Activated CD4-positive, alpha-beta T cell treated with anti-CD3 and anti-CD28 coated beads for 24 hours (primary cell): ENCODE measurements at regions not wholly inside any gene's neighbourhood (a gene's known extent, or its start where the extent isn't known, plus 50 kb on each side); places are given as distances from the start of the nearest gene placed in this dataset.

Source experiments
- DNase-seq, 2 donors: peaks; one replicate each; pipeline ENCODE4 v3.0.0-alpha.2; 2020; ENCODE audit warnings: low read depth in 2 of 2

DNA sequence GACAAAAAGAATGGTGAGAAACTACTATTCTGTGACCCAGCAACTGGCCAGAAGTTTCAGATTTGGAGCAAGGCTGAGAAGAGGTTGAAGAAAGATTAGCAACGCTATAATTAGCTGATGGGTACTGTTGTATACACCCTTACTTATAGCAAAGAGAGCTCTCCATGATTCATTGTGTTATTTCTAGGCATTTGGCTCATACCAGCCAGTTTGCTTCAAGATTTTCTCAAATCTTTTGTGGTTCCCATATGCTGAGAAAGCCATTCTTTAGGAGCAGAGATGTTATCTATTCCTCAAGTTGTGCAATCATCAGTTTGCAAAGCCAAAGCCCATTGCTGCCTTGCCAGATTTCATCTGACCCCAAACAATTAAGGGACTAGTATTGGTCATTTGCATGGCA, 179.4 kb downstream of the ETS1 start:
- no peak for DNase-seq

DNA sequence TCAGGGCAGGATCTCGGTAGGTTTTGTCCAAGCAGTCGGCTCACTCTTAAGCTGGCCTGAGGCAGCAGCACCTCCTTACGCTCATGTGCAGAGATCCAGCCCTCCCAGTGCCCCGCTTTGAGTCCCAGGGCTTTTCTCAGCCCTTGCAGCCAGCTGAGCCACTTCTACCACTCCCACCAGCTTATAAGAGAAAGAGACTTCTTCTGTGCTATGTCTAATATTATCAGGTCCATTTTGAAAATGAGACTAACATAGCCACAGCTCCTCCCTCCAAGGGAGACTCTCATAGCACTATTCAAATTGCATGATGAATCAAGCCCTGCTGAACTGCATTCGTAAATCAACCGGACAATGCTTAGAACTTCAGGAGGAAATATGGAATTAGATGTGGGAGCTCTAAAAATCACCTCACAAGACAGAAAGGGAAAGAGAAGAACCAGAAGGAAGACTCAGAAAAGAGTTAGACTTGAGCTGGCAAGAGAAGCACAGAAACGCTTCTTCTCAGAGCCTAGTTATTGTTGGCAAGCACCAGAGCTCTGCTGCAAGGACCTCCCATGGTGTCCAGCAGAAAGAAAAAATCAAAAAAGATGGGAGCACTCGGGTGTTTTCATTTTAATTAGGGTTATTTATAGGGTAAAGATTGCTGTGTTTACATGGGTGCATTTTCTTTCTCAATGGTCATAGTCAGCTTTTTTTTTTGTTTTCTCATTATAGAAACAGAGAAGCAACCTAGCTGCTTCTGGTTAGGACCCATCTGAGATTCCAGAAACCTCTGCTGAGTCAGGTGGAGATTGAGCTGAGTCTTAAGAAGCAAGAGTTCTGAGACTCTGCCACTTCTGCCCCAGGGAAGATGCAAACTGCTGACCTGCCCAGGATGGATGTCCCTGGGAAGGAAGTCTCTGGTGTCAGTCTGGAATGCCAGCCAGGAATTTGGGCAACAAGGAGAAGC, 181.4 kb downstream of the ETS1 start:
- DNase-seq, result no peak

DNA sequence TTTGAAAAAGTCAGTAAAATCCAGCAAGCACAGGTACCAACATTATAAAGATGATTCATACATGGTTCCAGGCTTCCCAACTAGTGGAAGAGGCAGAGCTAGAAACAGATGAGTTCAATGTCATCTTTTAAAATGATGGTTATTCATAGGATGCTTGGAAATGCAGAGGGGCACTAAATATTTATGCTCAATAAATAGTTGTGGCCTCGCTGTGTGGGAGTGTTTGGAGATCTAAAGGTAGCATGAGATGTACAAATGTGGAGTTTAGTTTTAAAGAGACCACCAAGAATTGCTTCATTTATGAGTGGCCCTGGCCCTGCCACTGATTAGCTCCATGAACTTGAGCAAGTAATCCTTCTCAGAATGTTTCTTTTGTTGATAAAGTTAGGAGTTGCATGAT, 182.2 kb downstream of the ETS1 start:
- DNase-seq, result no peak

DNA sequence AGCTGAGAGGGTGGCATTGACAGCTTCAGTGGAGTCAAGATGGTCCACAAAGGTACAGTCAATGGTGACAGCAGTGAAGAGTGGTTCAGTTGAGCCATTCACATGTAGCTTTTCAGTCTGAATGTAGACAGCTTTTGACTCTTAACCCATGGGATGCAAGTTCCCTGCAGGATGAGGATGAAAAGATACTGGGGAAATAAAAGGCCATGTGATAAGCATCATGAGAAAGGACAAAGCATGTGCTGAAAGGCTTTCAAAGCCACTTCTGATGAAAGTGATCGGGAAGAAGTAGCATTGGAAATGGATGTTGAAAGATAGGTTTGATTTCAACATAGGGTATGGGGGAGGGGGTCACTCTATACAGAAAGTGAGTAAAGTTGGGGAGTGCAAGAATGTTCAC, 182.9 kb downstream of the ETS1 start:
- no peak for DNase-seq

DNA sequence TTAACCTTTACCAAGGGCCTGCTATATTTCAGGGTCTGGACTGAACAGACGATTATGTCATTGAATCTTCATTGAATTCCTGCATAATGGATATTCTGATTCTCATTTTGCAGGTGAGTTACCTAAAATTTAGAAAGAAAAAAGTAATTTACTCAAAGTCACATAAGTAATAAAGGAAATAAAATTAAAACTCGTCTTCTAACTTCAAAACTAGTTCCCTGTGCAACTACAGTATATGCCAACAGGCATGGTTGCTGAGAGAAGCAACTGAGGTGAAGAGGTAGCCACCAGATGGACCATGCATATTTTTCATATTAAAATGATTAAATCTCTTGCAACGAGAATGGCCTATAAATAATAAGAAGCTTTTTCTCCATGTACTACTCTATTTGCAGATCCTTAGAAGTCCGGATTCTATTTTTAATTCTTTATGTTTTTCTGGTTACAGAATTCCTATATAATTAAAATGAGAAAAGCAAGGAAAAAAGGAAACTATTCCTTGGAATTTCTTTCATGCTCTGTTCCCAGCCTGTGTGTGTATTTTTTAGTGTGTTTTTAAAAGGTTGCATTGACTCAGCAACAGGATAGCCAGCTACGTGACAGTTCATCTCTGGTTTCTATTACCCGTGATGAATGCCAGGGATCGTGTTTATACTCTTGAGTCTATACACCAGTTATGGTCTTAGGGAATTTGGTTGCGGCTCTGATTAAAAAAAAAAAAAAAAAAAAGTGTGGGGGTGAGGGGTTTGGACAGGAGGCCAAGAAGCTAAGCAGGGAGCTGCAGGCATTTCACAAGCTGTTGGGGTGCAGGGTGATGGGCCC, 186.8 kb downstream of the ETS1 start:
- no peak for DNase-seq

DNA sequence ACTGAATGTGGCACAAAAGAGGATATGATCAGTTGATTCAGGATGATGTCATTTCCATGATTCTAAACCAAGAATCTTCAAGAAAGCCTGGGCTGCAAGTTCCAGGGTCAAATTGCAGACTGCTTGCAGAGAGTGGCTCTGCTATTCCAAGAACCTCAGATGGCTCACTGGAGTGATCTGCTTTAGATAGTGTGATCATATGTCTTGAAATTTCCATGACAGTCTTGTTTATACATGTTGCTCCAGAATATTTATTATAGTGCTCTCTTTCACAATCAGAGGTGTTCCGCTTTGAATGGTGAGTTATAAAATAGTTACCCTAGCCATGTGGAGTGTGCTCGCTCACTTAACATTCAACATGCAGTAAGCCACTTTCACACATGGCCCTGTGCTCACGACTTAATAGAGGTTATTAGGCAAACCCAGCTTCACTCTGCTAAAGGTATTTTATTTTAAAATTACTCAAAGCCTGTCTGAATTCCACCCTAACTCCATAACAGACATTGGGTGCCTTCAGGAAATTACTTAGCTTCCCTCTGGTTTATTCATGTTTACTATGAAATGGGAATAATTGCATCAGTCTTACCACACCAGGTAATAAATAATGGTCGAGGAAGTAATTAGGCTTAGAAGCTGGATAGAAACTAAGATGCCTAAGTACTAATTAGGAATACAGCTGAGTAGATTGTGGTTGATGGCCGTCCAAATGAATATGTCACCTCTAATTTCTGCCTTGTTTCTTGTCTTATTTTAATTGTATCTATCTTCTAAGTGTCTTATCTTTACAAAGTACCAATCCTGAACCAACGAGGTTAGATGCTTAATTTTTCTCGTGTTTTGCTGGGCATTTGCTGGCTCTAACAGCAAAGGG, 187.9 kb downstream of the ETS1 start:
- DNase-seq, result no peak

DNA sequence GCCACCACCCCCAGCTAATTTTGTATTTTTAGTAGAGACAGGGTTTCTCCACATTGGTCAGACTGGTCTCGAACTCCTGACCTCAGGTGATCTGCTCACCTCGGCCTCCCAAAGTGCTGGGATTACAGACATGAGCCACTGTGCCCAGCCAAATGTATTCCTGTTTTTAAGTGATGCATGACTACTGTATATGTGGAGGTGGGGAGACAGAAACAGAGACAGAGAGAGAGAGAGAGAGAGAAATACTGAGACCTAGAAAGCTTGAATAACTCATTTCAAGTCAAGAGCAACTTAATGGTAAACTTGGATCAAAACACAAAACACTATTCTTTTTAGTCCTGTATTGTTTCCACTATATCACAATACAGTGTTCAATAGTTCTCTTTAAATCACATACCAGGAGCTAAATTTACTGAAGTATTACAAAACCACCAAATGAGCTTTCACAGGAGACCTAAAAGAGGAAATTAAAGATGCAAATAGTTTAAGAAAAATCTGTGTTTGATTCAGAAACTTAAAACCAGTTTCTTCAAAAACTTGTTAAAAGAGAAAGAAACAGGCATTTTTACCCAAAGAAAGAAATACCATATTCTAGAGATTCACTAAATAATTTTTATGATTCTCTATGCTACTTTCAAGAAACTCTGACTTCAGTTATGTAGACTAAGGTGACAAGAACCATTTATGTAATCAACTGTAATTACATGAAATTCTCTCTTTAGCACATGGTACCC, 188.7 kb downstream of the ETS1 start:
- DNase-seq, result no peak

DNA sequence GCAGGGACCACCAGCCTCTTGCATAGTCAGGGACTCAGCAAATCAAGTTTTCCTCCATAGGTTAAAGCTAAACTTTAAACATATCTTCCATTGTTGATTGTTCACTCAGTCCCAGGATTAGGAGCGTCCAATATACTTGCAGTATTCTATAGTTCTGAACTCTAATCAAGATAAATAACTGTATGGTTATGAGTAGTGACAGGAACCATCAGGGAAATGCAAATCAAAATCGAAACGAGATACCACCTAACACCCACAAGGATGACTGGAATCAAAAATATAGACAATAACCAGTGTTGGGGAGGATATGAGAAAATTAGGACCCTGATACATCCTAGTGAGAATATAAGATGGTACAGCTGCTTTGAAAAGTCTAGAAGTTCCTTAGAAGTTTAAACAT, 190.0 kb downstream of the ETS1 start:
- no peak for DNase-seq

DNA sequence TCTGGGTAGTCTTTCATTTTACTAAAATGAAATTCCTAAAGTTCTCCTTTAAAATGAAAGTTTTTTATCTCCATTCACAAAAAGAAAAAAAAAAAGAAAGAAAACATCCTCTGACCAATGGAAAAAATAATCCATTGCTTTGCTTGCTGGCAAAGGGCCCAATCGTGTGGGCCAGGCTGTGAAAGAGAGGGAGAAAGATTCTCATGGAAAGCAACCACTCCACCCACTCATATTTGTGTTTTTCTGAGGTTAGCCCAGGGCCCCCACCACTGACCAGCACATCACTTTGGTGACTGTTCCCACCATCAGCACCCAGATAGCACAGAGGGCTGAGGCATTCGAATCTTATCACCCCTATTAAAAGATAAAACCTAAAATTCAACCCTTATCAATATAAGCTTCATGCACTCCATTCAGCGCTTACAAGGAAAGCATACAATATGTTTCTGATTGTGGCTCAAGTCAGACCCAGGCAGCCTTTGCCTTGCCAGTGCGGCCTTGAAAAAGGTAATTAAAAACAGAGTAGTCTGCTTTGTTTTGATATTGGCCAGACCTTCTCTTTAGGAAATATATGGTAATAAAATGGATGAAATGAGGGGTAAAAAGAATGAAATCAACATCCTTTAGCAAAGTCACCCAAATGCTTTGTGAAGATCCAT, 192.8 kb downstream of the ETS1 start:
- no peak for DNase-seq

DNA sequence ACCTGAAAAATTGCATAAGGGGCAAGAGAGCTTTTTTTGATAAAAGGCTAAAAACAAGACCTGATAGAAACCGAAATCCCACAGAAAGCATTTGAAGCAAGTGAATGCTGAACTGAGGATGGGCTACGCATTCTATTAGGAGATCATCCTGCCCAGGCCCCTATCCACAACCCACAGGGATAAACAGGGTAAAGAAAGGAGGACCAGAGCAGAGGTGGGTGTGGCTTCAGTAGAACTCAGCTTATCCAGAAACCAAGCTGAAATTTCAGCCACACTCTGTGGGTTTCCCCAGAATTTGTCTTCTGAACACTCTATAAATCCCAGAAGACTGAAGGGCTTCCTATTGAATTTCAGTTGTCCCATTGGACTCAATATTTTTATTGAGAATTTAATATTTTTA, 195.1 kb downstream of the ETS1 start:
- no peak for DNase-seq

DNA sequence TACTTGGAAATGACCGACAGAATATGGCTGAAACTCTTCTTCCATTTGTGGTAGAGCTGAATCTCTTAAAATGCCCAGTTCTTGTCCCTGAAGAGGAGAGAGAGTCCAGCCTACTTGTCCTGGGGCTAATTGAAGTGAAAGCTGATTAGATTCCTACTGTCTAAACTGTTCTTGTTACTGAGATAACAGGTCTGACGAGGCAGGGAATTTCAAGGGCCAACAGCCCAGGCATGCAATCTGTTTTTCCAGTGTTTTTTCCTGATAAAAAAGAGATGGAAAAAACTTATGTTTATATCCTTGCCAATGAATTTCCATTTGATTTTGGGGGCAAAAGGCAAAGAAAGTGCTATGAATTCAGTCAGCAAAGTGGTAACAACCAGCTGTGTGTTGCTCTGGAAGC, 195.5 kb downstream of the ETS1 start:
- no peak for DNase-seq

DNA sequence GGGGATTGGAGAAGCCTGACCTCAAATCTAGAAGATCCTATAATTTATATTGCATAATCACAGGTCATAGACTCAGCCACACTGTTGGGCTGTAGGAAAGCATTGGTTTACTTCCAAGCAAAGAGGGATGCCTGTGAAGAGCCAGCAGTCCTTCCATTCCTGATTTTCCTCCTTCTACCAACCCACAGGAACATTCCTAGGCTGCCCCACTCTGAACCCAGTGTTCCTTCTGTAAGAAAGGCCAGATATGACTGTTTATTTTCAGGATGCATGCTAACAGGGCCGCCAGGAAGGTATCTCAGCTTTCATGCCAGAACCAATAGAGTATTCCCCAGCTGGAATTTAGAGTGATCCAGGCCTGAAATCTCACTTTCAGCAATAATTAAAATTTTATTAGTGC, 197.1 kb downstream of the ETS1 start:
- no peak for DNase-seq

DNA sequence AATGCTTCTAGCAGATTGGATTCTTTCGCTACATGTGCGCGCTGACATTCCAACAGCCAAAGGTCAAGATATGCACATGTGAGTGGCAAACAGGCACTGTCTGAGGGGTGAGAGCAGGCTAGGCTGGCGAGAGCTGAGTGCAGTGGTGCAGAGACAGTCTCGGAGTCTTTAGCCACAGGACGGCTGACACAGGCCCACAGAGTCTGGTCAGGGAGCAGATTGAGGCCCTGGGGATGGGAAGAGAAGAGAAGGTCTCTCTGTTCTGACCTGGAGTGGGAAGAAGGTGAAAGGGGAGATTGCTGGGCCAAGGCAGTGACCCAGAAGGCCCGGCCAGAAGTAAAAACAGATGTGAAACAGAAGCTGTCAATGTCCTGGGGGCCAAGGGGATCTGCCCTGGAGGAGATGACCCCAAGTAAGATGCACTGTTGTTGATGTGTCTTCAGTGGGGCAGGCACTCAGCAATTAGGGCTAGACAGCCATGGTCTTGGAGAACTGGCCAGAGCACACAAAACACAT, 197.8 kb downstream of the ETS1 start:
- no peak for DNase-seq

DNA sequence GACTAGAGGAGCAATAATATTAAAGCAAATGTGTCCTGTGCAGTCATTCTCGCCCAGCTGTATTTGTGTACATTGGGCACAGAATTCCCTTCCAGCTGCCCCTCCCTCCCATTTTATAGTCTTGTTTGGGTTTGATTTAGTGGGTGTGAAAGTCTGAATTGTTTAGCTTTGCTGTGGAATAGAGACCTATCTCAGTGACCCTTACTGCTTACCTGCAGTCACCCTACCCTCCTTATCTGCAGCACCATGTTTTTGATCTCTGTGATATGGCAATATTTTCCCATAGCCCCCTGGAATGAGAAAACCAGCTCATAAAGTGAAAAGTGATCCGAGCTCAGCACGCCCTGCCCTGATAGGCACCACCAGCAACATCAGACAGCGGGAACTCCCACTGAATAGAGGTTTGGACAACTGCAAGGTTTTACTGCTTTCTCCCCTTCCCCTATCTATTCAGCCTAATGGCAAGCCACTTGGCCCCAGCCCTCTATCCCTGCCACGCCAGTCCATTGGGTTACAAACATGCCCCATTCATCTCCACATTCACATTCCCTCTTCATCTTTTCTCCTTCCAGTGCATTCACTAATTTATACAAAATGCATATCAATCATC, 199.0 kb downstream of the ETS1 start:
- DNase-seq, result no peak

DNA sequence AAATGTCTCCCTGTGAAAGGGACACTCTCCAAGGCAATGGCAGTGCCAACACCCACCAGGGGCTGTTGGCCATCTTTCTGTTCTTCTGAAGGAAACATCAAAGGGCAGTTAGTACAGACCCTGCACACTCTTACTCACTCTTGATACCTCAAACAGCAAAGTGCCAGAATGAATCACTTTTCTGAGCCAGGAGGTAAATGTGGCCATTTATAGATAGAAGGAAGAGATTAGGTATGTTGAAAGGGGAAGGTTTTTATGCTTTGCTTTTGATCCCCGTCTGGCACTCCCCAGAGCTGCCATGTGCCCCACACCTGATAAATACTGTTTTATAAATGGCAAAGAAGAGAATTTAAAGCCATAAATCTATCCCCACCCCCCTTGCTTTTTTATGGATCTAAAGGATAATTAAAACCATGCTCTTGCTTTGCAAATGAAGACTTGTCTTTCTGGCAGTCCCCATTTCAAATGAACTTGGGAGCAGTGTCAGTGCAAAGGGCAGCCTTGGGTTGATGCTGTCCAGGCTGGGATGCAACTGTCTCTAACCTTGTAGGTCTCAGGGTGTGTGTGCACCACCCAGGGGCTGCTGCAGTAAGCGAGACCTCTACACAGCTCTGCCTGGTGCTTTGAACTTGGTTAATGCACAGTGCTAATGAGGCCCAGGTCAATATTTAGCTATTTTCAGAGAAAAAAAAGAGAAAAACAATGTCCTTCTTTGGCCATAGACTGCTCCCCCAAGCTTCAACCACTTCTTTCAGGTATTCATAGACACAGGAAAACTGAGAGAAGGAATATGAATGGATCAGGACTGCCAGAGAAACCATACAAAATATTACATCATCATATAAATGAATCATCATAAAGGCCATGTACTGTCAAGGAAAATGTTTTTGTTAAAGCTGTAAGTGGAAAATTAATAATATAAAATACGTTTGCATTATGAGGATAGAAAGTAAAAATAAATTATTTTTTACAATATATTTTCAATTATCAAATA, 207.5 kb downstream of the ETS1 start:
- DNase-seq, result no peak

DNA sequence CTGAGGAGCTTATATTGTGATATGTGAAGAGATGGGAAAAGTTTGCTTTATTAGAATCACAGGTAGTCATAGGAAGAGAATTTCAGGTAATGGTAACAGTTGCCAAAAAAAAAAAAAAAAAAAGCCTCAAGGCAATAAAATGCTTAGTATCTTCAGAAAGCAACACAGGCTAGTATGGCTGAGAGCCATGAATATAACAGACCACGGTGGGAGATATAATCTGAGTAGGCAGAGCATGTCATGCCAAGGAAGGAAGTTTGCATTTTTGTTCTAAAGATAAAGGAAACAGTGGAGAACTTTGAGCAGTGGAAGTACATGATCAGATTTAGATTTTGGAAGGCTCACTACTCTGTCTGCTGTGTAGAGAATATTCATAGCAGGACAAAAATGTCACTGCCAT, 211.4 kb downstream of the ETS1 start:
- DNase-seq, result no peak

DNA sequence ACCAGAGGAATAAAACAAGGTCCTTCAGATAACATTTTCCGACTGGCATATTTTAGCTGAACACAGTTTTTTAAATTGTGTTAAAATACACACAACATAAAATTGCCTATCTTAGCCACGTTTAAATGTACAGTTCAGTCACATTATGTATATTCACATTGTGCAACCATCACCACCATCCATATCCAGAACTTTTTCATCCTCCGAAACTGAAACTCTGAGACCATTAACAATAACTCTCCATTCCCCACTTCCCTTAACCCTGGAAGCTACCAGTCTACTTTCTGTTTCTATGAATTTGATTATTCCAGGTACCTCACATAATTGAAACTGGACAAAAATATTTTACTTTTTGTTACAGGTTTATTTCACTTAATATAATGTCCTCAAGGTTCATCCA, 213.3 kb downstream of the ETS1 start:
- DNase-seq, result no peak

DNA sequence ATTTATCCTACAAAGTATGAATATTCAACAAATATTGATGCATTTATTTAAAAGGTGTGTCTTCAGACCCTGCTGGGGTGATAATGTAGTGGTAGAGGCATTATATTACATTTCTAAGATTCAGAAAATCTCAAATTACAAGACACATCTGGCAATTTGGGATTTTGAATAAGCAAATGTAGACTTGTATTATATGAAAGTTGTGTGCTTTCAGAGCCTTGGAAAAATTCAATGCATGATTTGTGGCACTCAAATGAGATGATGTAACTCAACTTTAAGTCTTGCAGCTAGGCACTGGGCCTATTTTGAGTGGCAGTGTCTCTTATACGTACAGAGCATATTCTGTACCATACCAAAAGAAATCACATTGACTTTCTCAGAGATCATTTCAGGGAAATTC, 214.4 kb downstream of the ETS1 start:
- DNase-seq, result no peak

DNA sequence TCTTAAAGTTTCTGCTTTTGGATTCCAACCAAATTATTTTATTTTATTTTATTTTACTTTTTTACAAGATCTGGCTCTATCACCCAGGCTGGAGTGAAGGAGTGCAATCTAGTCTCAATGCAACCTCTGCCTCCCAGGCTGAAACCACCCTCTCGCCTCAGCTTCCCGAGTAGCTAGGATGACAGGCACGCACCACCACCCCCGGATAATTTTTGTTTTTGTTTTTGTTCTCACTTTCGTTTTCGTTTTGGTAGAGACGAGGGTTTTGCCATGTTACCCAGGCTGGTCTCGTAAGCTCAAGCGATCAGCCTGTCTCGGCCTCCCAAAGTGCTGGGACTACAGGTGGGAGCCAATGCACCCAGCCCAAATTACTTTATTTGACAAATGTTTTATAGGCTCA, 219.8 kb downstream of the ETS1 start:
- DNase-seq, result no peak
